Right renal cortex interstitium (tissue), 3 donors: ENCODE measurements at regions not wholly inside any gene's neighbourhood (a gene's known extent, or its start where the extent isn't known, plus 50 kb on each side); places are given as distances from the start of the nearest gene placed in this dataset.
A peak's percentile ranks its signal among the peaks of the same experiment; 100 is the strongest.

Source experiments
- DNase-seq, 3 donors: peaks; one replicate each; pipeline ENCODE4 v3.0.0-alpha.2; 2013; ENCODE audit warnings: low read depth in 3 of 3, low spot score in 2 of 3

DNA sequence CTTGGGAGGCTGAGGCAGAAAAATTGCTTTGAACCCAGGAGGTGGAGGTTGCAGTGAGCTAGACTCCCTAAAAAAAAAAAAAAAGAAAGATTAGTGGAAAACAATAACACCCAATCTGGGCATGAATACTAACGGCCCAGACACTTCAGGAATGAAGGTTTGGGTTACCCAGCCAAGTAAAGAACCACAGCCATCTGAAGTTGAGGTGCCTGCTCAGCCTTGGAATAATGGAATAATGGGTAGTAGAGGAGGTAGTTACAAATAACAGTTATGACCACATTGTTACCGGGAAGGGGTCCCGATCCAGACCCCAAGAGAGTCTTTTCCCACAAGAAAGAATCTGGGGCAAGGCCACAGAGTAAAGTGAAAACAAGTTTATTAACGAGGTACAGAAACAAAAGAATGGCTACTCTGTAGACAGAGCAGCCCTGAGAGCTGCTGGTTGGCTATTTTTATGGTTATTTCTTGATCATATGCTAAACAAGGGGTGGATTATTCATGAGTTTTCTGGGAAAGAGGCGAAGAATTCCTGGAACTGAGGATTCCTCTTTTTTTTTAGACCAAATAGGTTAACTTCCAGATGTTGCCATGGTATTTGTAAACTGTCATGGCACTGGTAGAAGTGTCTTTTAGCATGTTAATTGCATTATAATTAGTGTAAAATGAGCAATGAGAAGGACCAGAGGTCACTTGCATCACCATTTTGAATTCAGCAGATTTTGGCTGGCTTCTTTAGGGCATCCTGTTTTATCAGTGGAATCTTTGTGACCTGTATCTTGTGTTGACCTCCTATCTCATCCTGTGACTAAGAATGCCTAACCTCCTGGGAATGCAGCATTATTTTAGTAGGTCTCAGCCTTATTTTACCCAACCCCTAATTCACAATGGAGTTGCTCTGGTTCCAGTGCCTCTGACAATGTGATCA is 96.2 kb upstream of the HAAO start:
- no peak for DNase-seq

DNA sequence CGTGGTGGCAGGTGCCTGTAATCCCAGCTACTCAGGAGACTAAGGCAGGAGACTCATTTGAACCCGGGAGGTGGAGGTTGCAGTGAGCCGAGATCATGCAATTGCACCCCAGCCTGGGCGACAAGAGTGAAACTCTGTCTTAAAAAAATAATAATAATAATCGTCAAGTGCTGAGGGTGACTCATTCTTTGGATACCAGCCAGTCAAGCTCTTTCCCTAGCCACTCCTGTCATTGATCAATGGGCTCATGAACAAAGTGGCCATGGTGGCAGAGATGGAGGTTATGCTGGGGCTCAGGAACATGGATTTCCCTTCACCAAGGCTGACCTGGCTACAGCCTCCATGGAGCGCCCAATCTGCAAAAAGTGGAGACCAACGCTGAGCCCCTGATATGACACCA is 94.5 kb upstream of the HAAO start:
- no peak for DNase-seq

- no peak for DNase-seq
These were observed 90.4 kb upstream of the HAAO start for GRCh38 chr2:42882756-42883155.

DNA sequence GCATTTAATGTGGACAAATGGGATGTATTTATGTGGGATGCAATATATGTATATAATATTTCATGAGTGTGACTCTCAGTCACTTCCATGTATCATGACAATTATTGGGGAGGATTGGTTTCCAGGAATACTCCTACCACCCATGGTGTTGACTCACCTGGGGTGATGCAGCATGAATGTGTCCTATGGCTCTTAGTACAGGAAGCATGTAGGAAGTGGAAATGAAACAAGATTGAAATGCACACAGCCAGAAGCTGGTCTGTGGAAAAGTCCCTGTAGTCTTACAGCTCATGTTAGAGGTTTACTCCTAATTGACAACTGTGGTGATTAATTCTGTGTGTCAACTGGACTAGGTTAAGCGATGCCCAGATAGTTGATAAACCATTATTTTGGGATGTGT is 89.3 kb upstream of the HAAO start:
- DNase-seq = no peak

GRCh38 chr2:42880738-42881690 is 88.6 kb upstream of the HAAO start:
- no peak for DNase-seq

DNA sequence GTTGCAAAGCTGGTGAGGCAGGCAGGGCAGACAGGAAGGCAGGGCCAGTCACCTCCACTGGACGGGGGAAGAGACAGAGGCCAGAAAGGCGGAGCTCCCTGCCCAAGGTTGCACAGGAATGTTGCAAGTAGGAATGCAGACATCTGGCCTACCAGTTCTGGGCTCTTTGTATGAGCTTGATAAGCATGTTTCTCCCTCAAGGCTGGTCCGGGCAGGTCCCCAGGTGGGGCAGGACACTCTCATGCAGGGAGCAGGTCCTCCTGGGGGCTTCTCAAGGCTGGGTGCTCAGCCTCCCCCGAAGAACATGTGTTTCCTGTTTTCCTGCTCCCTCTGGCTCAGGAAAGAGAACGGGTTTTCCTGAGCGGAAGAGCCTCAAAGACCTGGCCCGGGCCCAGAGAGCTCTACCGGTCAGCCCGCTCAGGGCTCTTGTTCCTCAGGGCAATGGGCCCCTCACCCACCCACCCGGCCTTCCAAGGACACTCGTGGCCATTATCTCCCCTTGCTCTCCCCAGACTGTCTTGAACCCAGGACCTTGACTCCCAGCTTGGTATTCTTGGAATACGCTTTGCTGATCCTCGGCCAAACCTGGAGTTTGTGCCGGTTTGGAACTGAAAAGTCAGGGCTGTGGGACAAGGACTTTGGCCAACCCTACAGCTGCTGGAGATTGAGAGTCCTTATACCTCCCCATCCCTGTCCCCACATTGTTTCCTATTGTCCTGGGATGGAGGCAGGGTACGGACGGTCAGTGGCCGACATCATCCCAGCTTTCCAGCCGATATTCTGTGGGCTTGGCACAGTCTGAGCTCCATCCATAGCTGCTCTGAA is 87.7 kb upstream of the HAAO start:
- DNase-seq = no peak

DNA sequence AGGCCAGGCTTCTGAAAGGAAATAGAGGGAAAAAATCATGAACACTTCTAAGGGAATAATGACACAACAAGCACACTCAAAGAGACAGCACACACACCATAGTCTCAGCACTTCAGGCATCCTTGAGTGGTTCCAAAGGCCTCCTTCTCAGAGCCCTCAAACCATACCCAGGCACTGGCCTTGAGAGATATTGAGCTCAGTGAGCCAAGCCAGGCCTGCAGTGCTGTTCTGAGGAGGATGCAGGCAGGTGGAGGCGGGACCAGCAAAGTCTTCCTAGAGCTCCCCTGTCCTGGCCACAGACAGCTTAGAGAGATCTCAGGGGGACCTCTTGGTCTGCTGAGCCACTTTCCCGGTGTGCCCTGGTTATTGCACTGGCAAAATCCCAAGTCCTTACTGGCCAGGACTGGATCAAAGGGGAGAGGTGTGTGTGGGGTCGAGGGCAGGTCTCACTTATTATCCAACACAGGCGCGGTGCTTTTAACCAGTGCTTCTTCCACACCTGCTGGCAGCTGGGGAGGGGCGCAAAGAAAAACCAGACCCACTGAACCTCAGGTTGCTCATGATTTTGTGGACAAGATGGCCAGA is 86.8 kb upstream of the HAAO start:
- no peak for DNase-seq

DNA sequence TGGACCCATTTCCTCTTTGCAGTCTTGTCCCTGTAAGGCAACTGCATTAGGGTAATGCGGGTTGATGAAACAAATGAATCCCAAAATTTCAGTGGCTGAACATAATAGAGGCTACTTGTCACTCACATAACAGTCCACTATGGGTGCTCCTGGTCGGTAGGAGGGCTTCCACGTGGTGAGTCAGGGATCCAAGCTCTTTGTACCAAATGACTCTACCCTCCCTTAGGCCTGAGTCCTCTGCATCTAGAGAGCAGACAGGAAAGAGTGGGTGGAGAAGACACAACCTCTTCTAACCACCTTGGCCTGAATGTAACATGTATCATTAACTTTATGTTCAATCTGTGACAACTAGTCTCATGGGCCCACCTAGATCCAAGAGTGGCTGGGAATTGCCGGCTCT is 86.2 kb upstream of the HAAO start:
- DNase-seq = no peak

GRCh38 chr2:42877936-42878335 is 85.6 kb upstream of the HAAO start:
- no peak for DNase-seq

- no peak for DNase-seq
These were observed 85.1 kb upstream of the HAAO start for GRCh38 chr2:42877511-42877910.

- peak in 1 of 3 donors; percentile 40 for DNase-seq
These were observed 84.0 kb upstream of the HAAO start for GRCh38 chr2:42876326-42876751.

- no peak for DNase-seq
These were observed 83.5 kb upstream of the HAAO start for GRCh38 chr2:42875880-42876279.

- no peak for DNase-seq
These were observed 82.8 kb upstream of the HAAO start for GRCh38 chr2:42874949-42875801.

DNA sequence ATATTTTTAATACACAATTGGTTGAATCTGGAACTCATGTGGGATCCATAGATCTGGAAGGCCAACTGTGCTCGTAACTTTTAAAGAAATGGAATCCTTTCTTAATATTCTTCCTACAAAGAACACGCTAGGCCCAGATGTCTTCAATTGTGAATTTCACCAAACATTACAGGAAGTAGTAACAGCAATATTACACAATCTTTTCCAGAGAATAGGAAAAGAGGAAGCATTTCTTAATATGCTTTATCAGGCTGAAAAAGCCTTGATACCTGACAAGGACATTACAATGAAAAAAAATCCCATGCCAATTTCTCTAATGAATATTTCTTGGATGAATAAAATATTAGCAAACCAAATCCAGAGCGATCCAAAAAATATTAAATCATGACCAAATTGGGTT is 80.3 kb upstream of the HAAO start:
- DNase-seq = no peak

DNA sequence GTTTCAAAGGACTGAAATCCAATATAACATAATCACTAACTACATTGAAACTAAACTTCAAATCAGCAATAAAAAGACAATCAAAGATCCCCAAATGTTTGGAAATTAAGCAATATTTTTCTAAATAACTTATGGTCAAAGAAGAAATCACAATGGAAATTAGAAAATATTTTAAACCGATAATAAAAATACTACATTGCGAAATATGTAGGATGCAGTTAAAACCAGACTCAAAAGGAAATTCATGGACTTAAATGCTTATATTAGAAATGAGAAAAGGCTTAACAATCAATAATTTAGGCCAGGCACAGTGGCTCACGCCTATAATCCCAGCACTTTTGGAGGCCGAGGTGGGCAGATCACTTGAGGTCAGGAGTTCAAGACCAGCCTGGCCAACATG is 79.0 kb upstream of the HAAO start:
- no peak for DNase-seq

DNA sequence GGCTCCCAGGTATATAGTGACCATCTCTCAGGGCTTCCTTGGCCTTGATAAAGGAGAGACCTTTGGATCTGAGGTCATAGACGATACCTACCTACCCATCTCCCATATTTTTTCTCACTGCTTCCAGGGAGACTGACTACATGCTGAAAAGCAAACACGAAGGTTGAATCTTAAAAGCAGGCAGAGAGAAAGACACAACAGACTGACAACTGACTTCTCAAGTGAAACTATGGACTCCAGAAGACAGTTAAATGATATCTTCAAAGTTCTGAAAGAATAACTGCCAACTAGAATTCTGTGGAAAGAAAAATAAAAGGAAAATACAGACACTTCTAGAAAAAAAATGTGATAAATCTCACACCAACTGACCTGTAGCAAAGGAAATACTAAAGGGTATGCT is 76.5 kb upstream of the HAAO start:
- no peak for DNase-seq

DNA sequence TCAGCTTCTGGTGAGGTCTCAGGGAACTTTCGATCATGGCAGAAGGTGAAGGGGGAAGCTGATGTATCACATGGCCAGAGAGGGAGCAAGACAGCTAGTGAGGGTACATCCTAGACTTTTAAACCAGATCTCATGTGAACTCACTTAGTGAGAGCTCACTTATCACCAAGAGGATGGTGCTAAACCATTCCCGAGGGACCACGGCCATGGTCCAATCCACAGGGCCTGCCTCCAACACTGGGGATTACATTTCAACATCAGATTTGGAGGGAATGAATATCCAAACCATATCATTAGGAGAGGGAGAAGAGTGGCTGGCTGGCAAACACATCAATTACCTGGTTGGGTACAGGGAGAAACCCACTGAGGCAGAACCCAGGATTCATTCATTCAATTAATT is 75.7 kb upstream of the HAAO start:
- DNase-seq = no peak

GRCh38 chr2:42867093-42868065 is 75.0 kb upstream of the HAAO start:
- no peak for DNase-seq
